Upper lobe of left lung (tissue), 6 donors: ENCODE measurements at regions not wholly inside any gene's neighbourhood (a gene's known extent, or its start where the extent isn't known, plus 50 kb on each side); places are given as distances from the start of the nearest gene placed in this dataset.

Source experiments
- ATAC-seq, 2 donors: fragments of 200-7000 bp; cut with Tn5 transposase; one replicate each; pipeline ENCODE4 v1.9.1; 2022; ENCODE audit warnings: mild to moderate bottlenecking in 2 of 2, moderate library complexity in 2 of 2; ENCODE audit not compliant: low FRiP score in 2 of 2
- DNase-seq, 2 donors: peaks; one replicate each; pipeline ENCODE4 v3.0.0-alpha.2; 2019 to 2020
- H3K27ac ChIP-seq, 4 donors: fragments of 200-600 bp; sonication (generic); one replicate each; pipeline ENCODE4 v1.5.1; 2016 to 2019
- H3K27me3 ChIP-seq, 4 donors: fragments of 200-600 bp; sonication (generic); one replicate each; pipeline ENCODE4 v1.5.1; 2017 to 2019
- H3K36me3 ChIP-seq, 4 donors: fragments of 200-600 bp; sonication (generic); one replicate each; pipeline ENCODE4 v1.5.1; 2016 to 2019
- H3K4me1 ChIP-seq, 4 donors: fragments of 200-600 bp; sonication (generic); one replicate each; pipeline ENCODE4 v1.5.1; 2018 to 2019
- H3K4me3 ChIP-seq, 4 donors: fragments of 200-600 bp; sonication (generic); one replicate each; pipeline ENCODE4 v1.5.1; 2017 to 2019; ENCODE audit warnings: mild to moderate bottlenecking in 2 of 4, moderate library complexity in 1 of 4
- H3K9me3 ChIP-seq, 4 donors: fragments of 200-600 bp; sonication (generic); one replicate each; pipeline ENCODE4 v1.5.1; 2018 to 2019
- CTCF ChIP-seq, 6 experiments: fragments of 450-650 bp in 4 of 6; fragments of 200-600 bp in 2 of 6; sonication (generic) in 2 of 6; IDR thresholded peaks; one replicate each; pipeline ENCODE4 v1.5.1; 2016 to 2019; ENCODE audit warnings: antibody characterized with exemption in 6 of 6
- EP300 ChIP-seq, 4 donors: sonication (generic); formaldehyde crosslinking; IDR thresholded peaks; one replicate each; pipeline ENCODE4 v1.5.1; 2017; ENCODE audit warnings: antibody characterized with exemption in 4 of 4, control low read depth in 2 of 4
- POLR2A ChIP-seq, 4 donors: fragments of 450-650 bp; IDR thresholded peaks; one replicate each; pipeline ENCODE4 v1.5.1; 2016 to 2017; ENCODE audit warnings: antibody characterized with exemption in 4 of 4, mild to moderate bottlenecking in 2 of 4
- POLR2AphosphoS5 ChIP-seq, 2 donors: sonication (generic); formaldehyde crosslinking; IDR thresholded peaks; one replicate each; pipeline ENCODE4 v1.5.1; 2017; ENCODE audit warnings: antibody characterized with exemption in 2 of 2
- WGBS, 2 donors: methylation state at CpG; one replicate each; pipeline ENCODE4 v1.1.5; 2017 to 2018; 5-methylcytosine and 5-hydroxymethylcytosine counted together
- donor health status: DM: no; HTN: no; CAD: no; lungs with moderate emphysema.
- donor health status: DM: no; HTN: yes; CAD: no; lungs with severe emphysema.

GRCh38 chr11:93942176-93942575, 79.0 kb upstream of the HEPHL1 start:
- TF ChIP-seq EP300 (IDR thresholded peaks at IDR 0.05) (no peak), POLR2AphosphoS5 (IDR thresholded peaks at IDR 0.05) (no peak), CTCF (IDR thresholded peaks at IDR 0.05) (no peak), POLR2A (IDR thresholded peaks at IDR 0.05) (no peak)
- Histone ChIP-seq H3K27ac (no peak overlapping the region), H3K9me3 (no peaks in the 10 kb centered on the region), H3K4me1 (no peaks in the 10 kb centered on the region), H3K36me3 (no peaks in the 10 kb centered on the region), H3K4me3 (no peak overlapping the region), H3K27me3 (no peaks in the 10 kb centered on the region)
- DNase-seq (no peak), ATAC-seq (no peak)
- 29 to 50% methylated on average over 1 to 2 of the region's 2 CpGs for WGBS, 2 donors

- Histone ChIP-seq H3K4me3 (no peak overlapping the region), H3K27ac (no peak overlapping the region), H3K4me1 (no peaks in the 10 kb centered on the region), H3K9me3 (no peaks in the 10 kb centered on the region), H3K27me3 (no peaks in the 10 kb centered on the region), H3K36me3 (no peaks in the 10 kb centered on the region)
- no peak for ATAC-seq
- no peak for DNase-seq
- 91 to 95% methylated on average over 2 of the region's 2 CpGs for WGBS, 2 donors
- no peak for TF ChIP-seq CTCF (IDR thresholded peaks at IDR 0.05)
- TF ChIP-seq EP300 (IDR thresholded peaks at IDR 0.05), result no peak
- no peak for TF ChIP-seq POLR2AphosphoS5 (IDR thresholded peaks at IDR 0.05)
- no peak for TF ChIP-seq POLR2A (IDR thresholded peaks at IDR 0.05)
These were observed 75.6 kb upstream of the HEPHL1 start for GRCh38 chr11:93945596-93945995.

GRCh38 chr11:93952082-93952780, 68.9 kb upstream of the HEPHL1 start:
- H3K4me3 ChIP-seq, result no peak overlapping the region
- no peaks in the 10 kb centered on the region for H3K27me3 ChIP-seq
- ATAC-seq (no peak), DNase-seq (no peak)
- H3K4me1 ChIP-seq, result no peaks in the 10 kb centered on the region
- no peak for TF ChIP-seq CTCF (IDR thresholded peaks at IDR 0.05)
- TF ChIP-seq EP300 (IDR thresholded peaks at IDR 0.05), result no peak
- no peak for TF ChIP-seq POLR2AphosphoS5 (IDR thresholded peaks at IDR 0.05)
- no peak for TF ChIP-seq POLR2A (IDR thresholded peaks at IDR 0.05)
- no peak overlapping the region for H3K27ac ChIP-seq
- H3K9me3 ChIP-seq, result no peaks in the 10 kb centered on the region
- WGBS, 2 donors, result 74 to 88% methylated on average over 6 of the region's 6 CpGs
- no peaks in the 10 kb centered on the region for H3K36me3 ChIP-seq

GRCh38 chr11:93957397-93957952, 63.7 kb upstream of the HEPHL1 start:
- no peaks in the 10 kb centered on the region for H3K36me3 ChIP-seq
- H3K27me3 ChIP-seq, result no peaks in the 10 kb centered on the region
- peaks cover 0 to 3% (median 0%) of the 10 kb centered on the region in 4 donors for H3K4me1 ChIP-seq
- 63 to 68% methylated on average over 5 of the region's 5 CpGs for WGBS, 2 donors
- H3K27ac ChIP-seq, result no peak overlapping the region
- no peaks in the 10 kb centered on the region for H3K9me3 ChIP-seq
- H3K4me3 ChIP-seq, result no peak overlapping the region
- no peak for TF ChIP-seq POLR2A (IDR thresholded peaks at IDR 0.05)
- no peak for TF ChIP-seq POLR2AphosphoS5 (IDR thresholded peaks at IDR 0.05)
- TF ChIP-seq CTCF (IDR thresholded peaks at IDR 0.05), result no peak
- no peak for TF ChIP-seq EP300 (IDR thresholded peaks at IDR 0.05)
- DNase-seq (no peak), ATAC-seq (no peak)

- H3K36me3 ChIP-seq, result no peaks in the 10 kb centered on the region
- TF ChIP-seq POLR2AphosphoS5 (IDR thresholded peaks at IDR 0.05) (no peak), EP300 (IDR thresholded peaks at IDR 0.05) (no peak), POLR2A (IDR thresholded peaks at IDR 0.05) (no peak), CTCF (IDR thresholded peaks at IDR 0.05) (no peak)
- ATAC-seq (no peak), DNase-seq (no peak)
- 88 to 89% methylated on average over 3 of the region's 3 CpGs for WGBS, 2 donors
- H3K27ac ChIP-seq, result no peak overlapping the region
- no peaks in the 10 kb centered on the region for H3K9me3 ChIP-seq
- peaks cover 0 to 3% (median 0%) of the 10 kb centered on the region in 4 donors for H3K4me1 ChIP-seq
- H3K4me3 ChIP-seq, result no peak overlapping the region
- no peaks in the 10 kb centered on the region for H3K27me3 ChIP-seq
These were observed 62.2 kb upstream of the HEPHL1 start for GRCh38 chr11:93958991-93959390.
